Thymus (tissue), 11 donors: ENCODE measurements at regions not wholly inside any gene's neighbourhood (a gene's known extent, or its start where the extent isn't known, plus 50 kb on each side); places are given as distances from the start of the nearest gene placed in this dataset.

Experiments
- DNase-seq, 9 donors: peaks; one replicate each; pipeline ENCODE4 v3.0.0-alpha.2; 2013; ENCODE audit warnings: low spot score in 9 of 9, low read depth in 6 of 9, missing footprints in 1 of 9
- H3K27ac ChIP-seq, 2 donors: one replicate each; pipeline ENCODE4 v1.5.1; 2013; ENCODE audit warnings: control low read depth in 1 of 2, low read depth in 1 of 2, low read length in 1 of 2, mild to moderate bottlenecking in 1 of 2, moderate library complexity in 1 of 2
- H3K27me3 ChIP-seq, 2 donors: one replicate each; pipeline ENCODE4 v1.5.1; 2013; ENCODE audit warnings: low read length in 1 of 2; ENCODE audit not compliant: control insufficient read depth in 2 of 2, insufficient read depth in 1 of 2
- H3K36me3 ChIP-seq, 2 donors: one replicate each; pipeline ENCODE4 v1.5.1; 2013; ENCODE audit warnings: low read length in 1 of 2, mild to moderate bottlenecking in 1 of 2, moderate library complexity in 1 of 2; ENCODE audit not compliant: control insufficient read depth in 2 of 2, insufficient read depth in 2 of 2
- H3K4me1 ChIP-seq, 2 donors: one replicate each; pipeline ENCODE4 v1.5.1; 2013; ENCODE audit warnings: low read length in 2 of 2; ENCODE audit not compliant: control insufficient read depth in 2 of 2, insufficient read depth in 2 of 2
- H3K4me3 ChIP-seq, 2 donors: one replicate each; pipeline ENCODE4 v1.5.1; 2013; ENCODE audit warnings: low read length in 2 of 2, control low read depth in 1 of 2, mild to moderate bottlenecking in 1 of 2
- H3K9me3 ChIP-seq, 2 donors: one replicate each; pipeline ENCODE4 v1.5.1; 2013; ENCODE audit warnings: low read length in 1 of 2, mild to moderate bottlenecking in 1 of 2; ENCODE audit not compliant: control insufficient read depth in 2 of 2, insufficient read depth in 1 of 2
- WGBS: extraction: QIAGEN DNeasy Blood & Tissue Kit; methylation state at CpG from one replicate; pipeline ENCODE4 v1.1.7; 2013; 5-methylcytosine and 5-hydroxymethylcytosine counted together
- donor health status: healthy.

- Histone ChIP-seq H3K4me1 (no peaks in the 10 kb centered on the region), H3K4me3 (no peak overlapping the region), H3K27ac (no peak overlapping the region), H3K36me3 (no peaks in the 10 kb centered on the region), H3K27me3 (no peaks in the 10 kb centered on the region), H3K9me3 (no peaks in the 10 kb centered on the region)
- WGBS, result 98% methylated on average over 2 of the region's 2 CpGs
- DNase-seq, result no peak
These were observed 107.7 kb upstream of the GDF10 start for GRCh38 chr10:47192273-47192672.

- 98% methylated on average over 6 of the region's 6 CpGs for WGBS
- Histone ChIP-seq H3K4me1 (no peaks in the 10 kb centered on the region), H3K27ac (no peak overlapping the region), H3K36me3 (no peaks in the 10 kb centered on the region), H3K9me3 (no peaks in the 10 kb centered on the region), H3K4me3 (no peak overlapping the region), H3K27me3 (no peaks in the 10 kb centered on the region)
- DNase-seq, result no peak
These were observed 106.3 kb upstream of the GDF10 start for GRCh38 chr10:47193666-47194065.

- H3K4me1 ChIP-seq, result no peaks in the 10 kb centered on the region
- H3K9me3 ChIP-seq, result no peaks in the 10 kb centered on the region
- no peak overlapping the region for H3K27ac ChIP-seq
- no peak for DNase-seq
- no peak overlapping the region for H3K4me3 ChIP-seq
- H3K36me3 ChIP-seq, result no peaks in the 10 kb centered on the region
- 95% methylated on average over 15 of the region's 15 CpGs for WGBS
- H3K27me3 ChIP-seq, result no peaks in the 10 kb centered on the region
These were observed 104.6 kb upstream of the GDF10 start for GRCh38 chr10:47195274-47195885.

GRCh38 chr10:47196691-47197090 is 103.3 kb upstream of the GDF10 start:
- peaks cover 0 to 3% of the 10 kb centered on the region in 2 donors for H3K9me3 ChIP-seq
- H3K4me1 ChIP-seq, result no peaks in the 10 kb centered on the region
- no peak overlapping the region for H3K27ac ChIP-seq
- no peaks in the 10 kb centered on the region for H3K27me3 ChIP-seq
- DNase-seq, result no peak
- H3K36me3 ChIP-seq, result no peaks in the 10 kb centered on the region
- WGBS, result over 99% methylated on average over 8 of the region's 8 CpGs
- no peak overlapping the region for H3K4me3 ChIP-seq

- Histone ChIP-seq H3K4me1 (no peaks in the 10 kb centered on the region), H3K27me3 (no peaks in the 10 kb centered on the region), H3K4me3 (no peak overlapping the region), H3K27ac (no peak overlapping the region), H3K36me3 (no peaks in the 10 kb centered on the region), H3K9me3 (peaks cover 0 to 4% of the 10 kb centered on the region in 2 donors)
- WGBS, result 95% methylated on average over 4 of the region's 4 CpGs
- DNase-seq, result no peak
These were observed 101.8 kb upstream of the GDF10 start for GRCh38 chr10:47198221-47198620.

- Histone ChIP-seq H3K4me1 (peaks cover 15 to 27% of the 10 kb centered on the region in 2 donors), H3K36me3 (no peaks in the 10 kb centered on the region), H3K9me3 (peaks cover 0 to 4% of the 10 kb centered on the region in 2 donors), H3K27me3 (no peaks in the 10 kb centered on the region), H3K27ac (no peak overlapping the region), H3K4me3 (no peak overlapping the region)
- no peak for DNase-seq
- WGBS, result 100% methylated on average over 2 of the region's 2 CpGs
These were observed 94.8 kb upstream of the GDF10 start for GRCh38 chr10:47205192-47205591.

GRCh38 chr10:47206449-47207280 is 93.3 kb upstream of the GDF10 start:
- Histone ChIP-seq H3K27ac (peak overlapping the region; percentile 52 to 72), H3K27me3 (no peaks in the 10 kb centered on the region), H3K4me3 (no peak overlapping the region), H3K36me3 (no peaks in the 10 kb centered on the region), H3K4me1 (peaks cover 15 to 27% of the 10 kb centered on the region in 2 donors), H3K9me3 (peaks cover 0 to 2% of the 10 kb centered on the region in 2 donors)
- peak; percentile 20 to 75 (median 44) for DNase-seq
- WGBS, result 30% methylated on average over 3 of the region's 3 CpGs

- Histone ChIP-seq H3K36me3 (no peaks in the 10 kb centered on the region), H3K27ac (peak overlapping the region; percentile 52 to 72), H3K9me3 (no peaks in the 10 kb centered on the region), H3K4me3 (no peak overlapping the region), H3K27me3 (no peaks in the 10 kb centered on the region), H3K4me1 (peaks cover 15 to 27% of the 10 kb centered on the region in 2 donors)
- WGBS, result 65% methylated on average over 4 of the region's 4 CpGs
- no peak for DNase-seq
These were observed 92.7 kb upstream of the GDF10 start for GRCh38 chr10:47207281-47207615.

- H3K27ac ChIP-seq, result no peak overlapping the region
- H3K4me3 ChIP-seq, result no peak overlapping the region
- 93% methylated on average over 5 of the region's 5 CpGs for WGBS
- H3K4me1 ChIP-seq, result peaks cover 15 to 27% of the 10 kb centered on the region in 2 donors
- H3K9me3 ChIP-seq, result no peaks in the 10 kb centered on the region
- H3K36me3 ChIP-seq, result no peaks in the 10 kb centered on the region
- no peak for DNase-seq
- H3K27me3 ChIP-seq, result no peaks in the 10 kb centered on the region
These were observed 92.0 kb upstream of the GDF10 start for GRCh38 chr10:47207894-47208469.
